Osteocyte (in vitro differentiated cells): ENCODE measurements at regions not wholly inside any gene's neighbourhood (a gene's known extent, or its start where the extent isn't known, plus 50 kb on each side); places are given as distances from the start of the nearest gene placed in this dataset.

Experiments
- DNase-seq: peaks from one replicate; pipeline ENCODE4 v3.0.0; 2021; ENCODE audit warnings: mixed read lengths; ENCODE audit not compliant: unreplicated experiment; ENCODE audit errors: extremely low spot score
- H3K27ac Mint-ChIP-seq: one replicate; pipeline ENCODE4 v1.8.0; 2021; ENCODE audit warnings: mild to moderate bottlenecking, mixed read lengths; ENCODE audit not compliant: unreplicated experiment
- H3K27me3 Mint-ChIP-seq: one replicate; pipeline ENCODE4 v1.8.0; 2021; ENCODE audit warnings: mixed read lengths; ENCODE audit not compliant: unreplicated experiment
- H3K36me3 Mint-ChIP-seq: one replicate; pipeline ENCODE4 v1.8.0; 2021; ENCODE audit warnings: mixed read lengths; ENCODE audit not compliant: unreplicated experiment
- H3K4me1 Mint-ChIP-seq: one replicate; pipeline ENCODE4 v1.8.0; 2021; ENCODE audit warnings: mixed read lengths; ENCODE audit not compliant: unreplicated experiment
- H3K4me3 Mint-ChIP-seq: one replicate; pipeline ENCODE4 v1.8.0; 2021; ENCODE audit warnings: mild to moderate bottlenecking, moderate library complexity, mixed read lengths; ENCODE audit not compliant: unreplicated experiment
- H3K9me3 Mint-ChIP-seq: one replicate; pipeline ENCODE4 v1.8.0; 2021; ENCODE audit warnings: mixed read lengths; ENCODE audit not compliant: unreplicated experiment
- TF ChIP-seq, protein P1 (sequence below): fragments of 200-600 bp; sonication (generic); IDR thresholded peaks from 2 replicates; pipeline ENCODE4 v1.5.0; 2021; ENCODE audit warnings: antibody characterized with exemption, mild to moderate bottlenecking, moderate library complexity

DNA sequence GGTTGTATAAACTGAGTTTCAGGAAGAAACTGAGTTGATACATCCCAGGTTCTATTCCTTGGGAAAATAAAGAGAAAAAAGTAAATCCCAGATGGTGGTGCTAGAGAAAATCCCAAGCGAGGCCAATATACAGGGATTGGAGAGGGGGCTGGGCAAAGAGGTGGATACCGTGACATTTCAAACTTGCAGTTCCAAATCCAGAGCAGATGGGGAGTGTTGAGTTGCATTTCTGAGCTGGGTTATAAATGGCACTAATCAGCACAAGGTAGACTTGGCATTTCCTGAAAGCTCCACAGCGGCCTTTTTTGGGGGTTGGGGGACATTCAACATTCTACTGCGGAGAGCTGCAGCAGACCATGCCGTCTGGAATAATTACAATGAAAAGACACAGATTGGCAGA is 224.4 kb downstream of the NXNL2 start:
- no peaks in the 10 kb centered on the region for H3K27me3 Mint-ChIP-seq
- H3K36me3 Mint-ChIP-seq, result no peaks in the 10 kb centered on the region
- TF ChIP-seq, protein P1, sequence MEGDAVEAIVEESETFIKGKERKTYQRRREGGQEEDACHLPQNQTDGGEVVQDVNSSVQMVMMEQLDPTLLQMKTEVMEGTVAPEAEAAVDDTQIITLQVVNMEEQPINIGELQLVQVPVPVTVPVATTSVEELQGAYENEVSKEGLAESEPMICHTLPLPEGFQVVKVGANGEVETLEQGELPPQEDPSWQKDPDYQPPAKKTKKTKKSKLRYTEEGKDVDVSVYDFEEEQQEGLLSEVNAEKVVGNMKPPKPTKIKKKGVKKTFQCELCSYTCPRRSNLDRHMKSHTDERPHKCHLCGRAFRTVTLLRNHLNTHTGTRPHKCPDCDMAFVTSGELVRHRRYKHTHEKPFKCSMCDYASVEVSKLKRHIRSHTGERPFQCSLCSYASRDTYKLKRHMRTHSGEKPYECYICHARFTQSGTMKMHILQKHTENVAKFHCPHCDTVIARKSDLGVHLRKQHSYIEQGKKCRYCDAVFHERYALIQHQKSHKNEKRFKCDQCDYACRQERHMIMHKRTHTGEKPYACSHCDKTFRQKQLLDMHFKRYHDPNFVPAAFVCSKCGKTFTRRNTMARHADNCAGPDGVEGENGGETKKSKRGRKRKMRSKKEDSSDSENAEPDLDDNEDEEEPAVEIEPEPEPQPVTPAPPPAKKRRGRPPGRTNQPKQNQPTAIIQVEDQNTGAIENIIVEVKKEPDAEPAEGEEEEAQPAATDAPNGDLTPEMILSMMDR, result no peak
- H3K27ac Mint-ChIP-seq, result no peak overlapping the region
- peak; percentile 40 for DNase-seq
- no peaks in the 10 kb centered on the region for H3K9me3 Mint-ChIP-seq
- no peak overlapping the region for H3K4me3 Mint-ChIP-seq
- peaks cover 2% of the 10 kb centered on the region for H3K4me1 Mint-ChIP-seq

DNA sequence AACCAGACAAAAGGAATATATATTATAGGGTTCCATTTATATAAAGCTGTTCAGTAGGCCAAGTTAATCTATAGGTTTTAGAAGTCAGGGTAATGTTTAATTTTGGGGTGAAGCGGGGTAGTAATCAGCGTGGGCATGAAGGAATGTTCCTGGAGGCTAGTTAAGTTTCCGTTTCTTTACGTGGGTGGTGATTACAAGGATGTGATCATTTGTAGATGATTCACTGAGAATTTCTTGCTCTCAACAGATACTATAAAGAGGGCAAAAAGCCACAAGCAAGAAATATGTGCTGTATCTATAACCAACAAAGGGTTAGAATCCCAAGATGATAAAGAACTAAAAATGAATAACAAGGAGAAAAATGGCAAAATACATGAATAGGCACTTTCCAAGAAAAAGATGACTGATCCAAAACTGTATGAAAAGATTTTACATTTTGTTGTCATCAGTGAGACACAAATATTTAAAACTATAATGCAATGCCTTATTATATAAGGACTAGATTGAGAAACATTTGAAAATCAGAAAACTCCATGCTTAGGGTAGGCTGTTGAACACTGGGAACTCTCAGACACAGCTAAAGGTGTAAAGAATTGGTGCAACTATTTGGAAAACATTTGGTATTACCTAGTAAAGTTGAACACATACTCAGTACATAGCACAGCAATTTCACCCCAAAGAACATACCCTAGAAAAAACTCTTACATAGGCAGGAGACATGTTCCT is 224.3 kb upstream of the S1PR3 start:
- Mint-ChIP-seq H3K27ac (no peak overlapping the region), H3K27me3 (no peaks in the 10 kb centered on the region), H3K4me1 (peaks cover 7% of the 10 kb centered on the region), H3K4me3 (no peak overlapping the region), H3K9me3 (no peaks in the 10 kb centered on the region), H3K36me3 (no peaks in the 10 kb centered on the region)
- no peak for DNase-seq
- TF ChIP-seq, protein P1, result no peak

DNA sequence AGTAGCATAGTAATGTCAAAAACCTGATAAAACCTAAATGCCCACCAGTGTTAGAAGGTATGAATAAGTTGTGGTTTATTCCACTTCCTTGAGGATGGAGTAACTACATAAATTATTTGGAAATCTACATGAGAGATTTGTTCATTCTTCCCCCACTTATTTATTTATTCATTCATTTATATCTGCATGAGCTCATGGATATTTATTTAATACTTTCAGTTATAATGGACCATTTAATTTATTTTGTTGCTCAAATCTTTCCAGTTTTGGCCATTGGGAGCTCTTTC is 223.8 kb upstream of the S1PR3 start:
- Mint-ChIP-seq H3K27ac (no peak overlapping the region), H3K4me1 (peaks cover 9% of the 10 kb centered on the region)

DNA sequence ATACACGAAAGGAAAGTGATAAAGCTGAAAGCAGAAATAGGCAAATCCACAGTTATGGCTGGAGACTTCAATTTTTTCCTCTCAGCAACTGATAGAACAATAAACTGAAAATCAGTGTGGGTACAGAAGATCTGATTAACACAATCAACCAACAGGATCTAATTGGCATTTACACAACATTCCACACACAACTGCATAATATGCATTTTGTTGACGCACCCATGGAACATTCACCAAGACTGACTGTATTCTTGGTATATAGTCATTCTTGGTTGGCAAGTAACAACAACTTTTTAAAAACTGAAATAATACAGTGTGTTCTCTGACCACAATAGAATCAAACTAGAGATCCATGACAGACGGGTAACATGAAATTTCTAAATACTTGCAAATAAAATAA is 218.7 kb upstream of the S1PR3 start:
- Mint-ChIP-seq H3K4me3 (no peak overlapping the region), H3K9me3 (no peaks in the 10 kb centered on the region), H3K4me1 (peaks cover 45% of the 10 kb centered on the region), H3K27ac (no peak overlapping the region), H3K36me3 (no peaks in the 10 kb centered on the region), H3K27me3 (no peaks in the 10 kb centered on the region)
- TF ChIP-seq, protein P1, result no peak
- DNase-seq, result no peak

More for the DNA sequence above, 223.8 kb upstream of the S1PR3 start:
- H3K36me3 Mint-ChIP-seq, result no peaks in the 10 kb centered on the region
- H3K9me3 Mint-ChIP-seq, result no peaks in the 10 kb centered on the region
- H3K27me3 Mint-ChIP-seq, result no peaks in the 10 kb centered on the region
- H3K4me3 Mint-ChIP-seq, result no peak overlapping the region
- no peak for DNase-seq
- TF ChIP-seq, protein P1, result no peak

DNA sequence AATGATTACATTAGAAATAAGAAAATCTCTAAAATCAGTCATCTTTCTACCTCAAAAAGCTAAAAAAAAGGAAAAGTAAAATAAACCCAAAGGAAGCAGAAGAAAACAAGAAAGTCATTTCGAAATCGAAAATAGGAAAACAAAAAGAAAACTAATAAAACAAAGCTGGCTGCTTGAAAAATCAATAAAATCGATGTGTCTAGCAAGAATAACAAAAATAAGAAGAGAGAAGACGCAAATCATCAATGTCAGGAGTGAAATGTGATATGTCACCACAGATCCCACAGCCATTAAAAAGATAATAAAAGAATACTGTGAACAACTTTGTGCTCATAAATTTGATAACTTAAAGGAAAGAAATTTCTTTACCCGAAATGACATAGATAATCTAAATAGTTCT is 218.1 kb upstream of the S1PR3 start:
- peaks cover 51% of the 10 kb centered on the region for H3K4me1 Mint-ChIP-seq

More for the DNA sequence above, 218.1 kb upstream of the S1PR3 start:
- Mint-ChIP-seq H3K27me3 (no peaks in the 10 kb centered on the region), H3K27ac (no peak overlapping the region), H3K9me3 (no peaks in the 10 kb centered on the region), H3K36me3 (no peaks in the 10 kb centered on the region), H3K4me3 (no peak overlapping the region)
- DNase-seq, result no peak
- TF ChIP-seq, protein P1, result no peak
